SJSA1 (cell line): ENCODE measurements at regions not wholly inside any gene's neighbourhood (a gene's known extent, or its start where the extent isn't known, plus 50 kb on each side); places are given as distances from the start of the nearest gene placed in this dataset.
"Not testable (repeated sequence)": the region's sequence is repeated elsewhere in the genome, so short reads cannot be mapped to it uniquely, and the experiment has no call there.

Experiments used
- DNase-seq, 2 experiments: peaks; one replicate each; pipeline ENCODE4 v3.0.0-alpha.2; 2015 to 2020; ENCODE audit warnings: low spot score in 2 of 2, low read depth in 1 of 2
- H3K27ac ChIP-seq: fragments of 250-450 bp; sonication (Bioruptor Pico); 2 replicates; pipeline ENCODE4 v1.5.1; 2020; ENCODE audit warnings: mild to moderate bottlenecking, moderate library complexity
- H3K27me3 ChIP-seq: fragments of 250-450 bp; sonication (Bioruptor Pico); replicated peaks from 2 replicates; pipeline ENCODE4 v1.5.1; 2020; ENCODE audit warnings: mild to moderate bottlenecking, moderate library complexity
- H3K36me3 ChIP-seq: fragments of 250-450 bp; sonication (Bioruptor Pico); 2 replicates; pipeline ENCODE4 v1.5.1; 2020; ENCODE audit warnings: mild to moderate bottlenecking
- H3K4me1 ChIP-seq: fragments of 250-450 bp; sonication (Bioruptor Pico); replicated peaks from 2 replicates; pipeline ENCODE4 v1.6.1; 2021; ENCODE audit warnings: mild to moderate bottlenecking
- H3K4me3 ChIP-seq: fragments of 250-450 bp; sonication (Bioruptor Pico); 2 replicates; pipeline ENCODE4 v1.5.1; 2020; ENCODE audit warnings: mild to moderate bottlenecking
- H3K9me3 ChIP-seq: fragments of 250-450 bp; sonication (Bioruptor Pico); replicated peaks from 2 replicates; pipeline ENCODE4 v1.5.1; 2020; ENCODE audit warnings: mild to moderate bottlenecking

GRCh38 chrX:115897956-115898355 lies 272.6 kb upstream of the AGTR2 start:
- Histone ChIP-seq H3K27ac (no peak overlapping the region), H3K9me3 (no peaks in the 10 kb centered on the region), H3K36me3 (no peaks in the 10 kb centered on the region), H3K4me3 (no peak overlapping the region), H3K27me3 (no peaks in the 10 kb centered on the region), H3K4me1 (no peaks in the 10 kb centered on the region)
- DNase-seq, result no peak

- no peak for DNase-seq
- no peaks in the 10 kb centered on the region for H3K27me3 ChIP-seq
Observed at GRCh38 chrX:115898382-115899001, 272.1 kb upstream of the AGTR2 start.

GRCh38 chrX:115900425-115900824 lies 270.1 kb upstream of the AGTR2 start:
- no peak for DNase-seq
- H3K4me1 ChIP-seq, result no peaks in the 10 kb centered on the region

More at GRCh38 chrX:115898382-115899001, 272.1 kb upstream of the AGTR2 start:
- Histone ChIP-seq H3K27ac (no peak overlapping the region), H3K4me1 (no peaks in the 10 kb centered on the region), H3K4me3 (no peak overlapping the region), H3K36me3 (no peaks in the 10 kb centered on the region), H3K9me3 (no peaks in the 10 kb centered on the region)

GRCh38 chrX:115901241-115901640 lies 269.3 kb upstream of the AGTR2 start:
- H3K27me3 ChIP-seq, result no peaks in the 10 kb centered on the region
- H3K9me3 ChIP-seq, result no peaks in the 10 kb centered on the region
- no peaks in the 10 kb centered on the region for H3K4me1 ChIP-seq
- H3K27ac ChIP-seq, result no peak overlapping the region
- H3K36me3 ChIP-seq, result no peaks in the 10 kb centered on the region
- H3K4me3 ChIP-seq, result no peak overlapping the region
- DNase-seq, result no peak

More at GRCh38 chrX:115900425-115900824, 270.1 kb upstream of the AGTR2 start:
- no peaks in the 10 kb centered on the region for H3K27me3 ChIP-seq
- no peak overlapping the region for H3K27ac ChIP-seq
- no peaks in the 10 kb centered on the region for H3K9me3 ChIP-seq
- no peak overlapping the region for H3K4me3 ChIP-seq
- H3K36me3 ChIP-seq, result no peaks in the 10 kb centered on the region

GRCh38 chrX:115902995-115903394 lies 267.5 kb upstream of the AGTR2 start:
- H3K27me3 ChIP-seq, result no peaks in the 10 kb centered on the region

GRCh38 chrX:115906276-115906675 lies 264.3 kb upstream of the AGTR2 start:
- no peaks in the 10 kb centered on the region for H3K9me3 ChIP-seq
- DNase-seq, result no peak
- no peak overlapping the region for H3K4me3 ChIP-seq
- no peak overlapping the region for H3K27ac ChIP-seq
- H3K36me3 ChIP-seq, result no peaks in the 10 kb centered on the region
- H3K4me1 ChIP-seq, result no peaks in the 10 kb centered on the region
- no peaks in the 10 kb centered on the region for H3K27me3 ChIP-seq

More at GRCh38 chrX:115902995-115903394, 267.5 kb upstream of the AGTR2 start:
- Histone ChIP-seq H3K36me3 (no peaks in the 10 kb centered on the region), H3K27ac (no peak overlapping the region), H3K9me3 (no peaks in the 10 kb centered on the region), H3K4me3 (no peak overlapping the region), H3K4me1 (no peaks in the 10 kb centered on the region)
- DNase-seq, result no peak

GRCh38 chrX:115906881-115907280 lies 263.7 kb upstream of the AGTR2 start:
- Histone ChIP-seq H3K27ac (no peak overlapping the region), H3K36me3 (no peaks in the 10 kb centered on the region), H3K4me1 (no peaks in the 10 kb centered on the region)

GRCh38 chrX:115909017-115909416 lies 261.5 kb upstream of the AGTR2 start:
- no peak for DNase-seq
- Histone ChIP-seq H3K36me3 (no peaks in the 10 kb centered on the region), H3K9me3 (no peaks in the 10 kb centered on the region), H3K4me1 (no peaks in the 10 kb centered on the region), H3K27me3 (no peaks in the 10 kb centered on the region), H3K4me3 (no peak overlapping the region), H3K27ac (no peak overlapping the region)

More at GRCh38 chrX:115906881-115907280, 263.7 kb upstream of the AGTR2 start:
- no peaks in the 10 kb centered on the region for H3K27me3 ChIP-seq
- DNase-seq, result no peak
- H3K9me3 ChIP-seq, result no peaks in the 10 kb centered on the region
- no peak overlapping the region for H3K4me3 ChIP-seq

- Histone ChIP-seq H3K27me3 (no peaks in the 10 kb centered on the region), H3K4me1 (no peaks in the 10 kb centered on the region), H3K27ac (no peak overlapping the region), H3K36me3 (no peaks in the 10 kb centered on the region), H3K4me3 (no peak overlapping the region), H3K9me3 (no peaks in the 10 kb centered on the region)
- DNase-seq, result no peak
Observed at GRCh38 chrX:115911967-115912366, 258.6 kb upstream of the AGTR2 start.

GRCh38 chrX:115912372-115912897 lies 258.1 kb upstream of the AGTR2 start:
- Histone ChIP-seq H3K4me3 (no peak overlapping the region), H3K9me3 (no peaks in the 10 kb centered on the region), H3K27ac (no peak overlapping the region), H3K27me3 (no peaks in the 10 kb centered on the region), H3K4me1 (no peaks in the 10 kb centered on the region), H3K36me3 (no peaks in the 10 kb centered on the region)
- no peak for DNase-seq

- no peak for DNase-seq
- H3K4me1 ChIP-seq, result no peaks in the 10 kb centered on the region
- no peaks in the 10 kb centered on the region for H3K27me3 ChIP-seq
- no peak overlapping the region for H3K4me3 ChIP-seq
- no peaks in the 10 kb centered on the region for H3K36me3 ChIP-seq
- no peaks in the 10 kb centered on the region for H3K9me3 ChIP-seq
- H3K27ac ChIP-seq, result no peak overlapping the region
Observed at GRCh38 chrX:115913575-115913974, 257.0 kb upstream of the AGTR2 start.

GRCh38 chrX:115915625-115916024 lies 254.9 kb upstream of the AGTR2 start:
- H3K4me1 ChIP-seq, H3K36me3 ChIP-seq, H3K9me3 ChIP-seq, H3K27me3 ChIP-seq, DNase-seq, H3K27ac ChIP-seq, H3K4me3 ChIP-seq: not testable (repeated sequence)

- Histone ChIP-seq H3K9me3 (no peaks in the 10 kb centered on the region), H3K4me3 (no peak overlapping the region), H3K4me1 (no peaks in the 10 kb centered on the region), H3K27me3 (no peaks in the 10 kb centered on the region), H3K27ac (no peak overlapping the region), H3K36me3 (no peaks in the 10 kb centered on the region)
- DNase-seq, result no peak
Observed at GRCh38 chrX:115929480-115929879, 241.1 kb upstream of the AGTR2 start.

GRCh38 chrX:115936008-115936407 lies 234.5 kb upstream of the AGTR2 start:
- DNase-seq, result no peak
- Histone ChIP-seq H3K36me3 (no peaks in the 10 kb centered on the region), H3K27me3 (no peaks in the 10 kb centered on the region), H3K4me1 (no peaks in the 10 kb centered on the region), H3K9me3 (no peaks in the 10 kb centered on the region), H3K27ac (no peak overlapping the region), H3K4me3 (no peak overlapping the region)

GRCh38 chrX:115939070-115939469 lies 231.5 kb upstream of the AGTR2 start:
- Histone ChIP-seq H3K27ac (no peak overlapping the region), H3K4me3 (no peak overlapping the region), H3K9me3 (no peaks in the 10 kb centered on the region), H3K27me3 (no peaks in the 10 kb centered on the region), H3K4me1 (no peaks in the 10 kb centered on the region), H3K36me3 (no peaks in the 10 kb centered on the region)
- no peak for DNase-seq
